ENCODE measurements at regions not wholly inside any gene's neighbourhood (a gene's known extent, or its start where the extent isn't known, plus 50 kb on each side); places are given as distances from the start of the nearest gene placed in this dataset.

GRCh38 chr12:46948936-46949545, 123.2 kb upstream of the SLC38A4 start:
- TF ChIP-seq POLR2A (IDR thresholded peaks at IDR 0.05; ENCODE audit: low read depth): no peak
- no peak for TF ChIP-seq POLR2AphosphoS5 (IDR thresholded peaks at IDR 0.05)
- no peak for TF ChIP-seq EP300 (IDR thresholded peaks at IDR 0.05)
- TF ChIP-seq CTCF (IDR thresholded peaks at IDR 0.05): no peak

Data from esophagus muscularis mucosa (tissue), 4 donors.